GM21576 (cell line): ENCODE measurements at regions not wholly inside any gene's neighbourhood (a gene's known extent, or its start where the extent isn't known, plus 50 kb on each side); places are given as distances from the start of the nearest gene placed in this dataset.

ENCODE experiments used
- ATAC-seq: cut with Tn5 transposase; IDR thresholded peaks from one replicate; pipeline ENCODE4 v1.9.1; 2021; ENCODE audit warnings: mild to moderate bottlenecking, moderate library complexity; ENCODE audit not compliant: unreplicated experiment

DNA sequence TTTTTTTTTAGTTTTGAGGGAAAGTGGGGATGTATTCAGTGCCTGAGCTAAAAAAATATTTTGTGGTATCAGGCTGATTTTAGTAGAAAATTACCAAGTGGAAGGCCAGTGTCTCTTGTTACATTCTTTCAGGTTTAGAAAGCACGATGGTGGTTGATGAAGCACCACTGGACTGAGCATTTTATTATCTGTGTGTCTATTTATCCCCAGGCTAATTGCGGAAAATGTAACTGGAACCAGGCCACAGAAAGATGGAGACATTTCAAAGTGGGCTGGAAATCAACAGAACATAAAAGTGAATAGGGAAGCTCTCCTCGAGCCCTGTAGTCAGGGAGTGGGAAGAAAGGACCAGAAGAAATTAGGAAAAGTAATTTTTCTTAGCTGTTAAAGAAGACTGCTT is 261.0 kb downstream of the STK31 start:
- ATAC-seq, result no peak

DNA sequence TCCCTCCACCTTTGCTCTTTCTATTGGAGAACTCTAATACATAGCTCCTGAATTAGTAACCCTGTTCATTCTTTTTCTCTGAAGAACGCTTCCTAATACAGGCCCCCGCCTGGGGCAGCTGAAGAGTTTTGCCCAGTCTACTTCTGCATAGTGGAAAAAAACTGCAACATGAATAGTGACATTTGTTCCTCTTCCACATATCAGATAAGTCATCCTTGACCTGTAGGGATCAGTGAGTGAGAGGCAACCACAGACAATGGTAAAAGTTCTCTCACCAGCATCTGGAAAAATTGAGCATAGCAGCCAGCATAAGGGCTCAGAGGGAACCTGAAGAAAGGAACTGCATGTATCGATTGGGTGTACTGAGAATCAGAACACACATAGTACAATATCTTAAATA is 262.0 kb downstream of the STK31 start:
- ATAC-seq, result no peak

GRCh38 chr7:23973264-23973663 is 263.2 kb downstream of the STK31 start:
- no peak for ATAC-seq

- ATAC-seq, result no peak
These were observed 270.1 kb downstream of the STK31 start for GRCh38 chr7:23980081-23980480.

DNA sequence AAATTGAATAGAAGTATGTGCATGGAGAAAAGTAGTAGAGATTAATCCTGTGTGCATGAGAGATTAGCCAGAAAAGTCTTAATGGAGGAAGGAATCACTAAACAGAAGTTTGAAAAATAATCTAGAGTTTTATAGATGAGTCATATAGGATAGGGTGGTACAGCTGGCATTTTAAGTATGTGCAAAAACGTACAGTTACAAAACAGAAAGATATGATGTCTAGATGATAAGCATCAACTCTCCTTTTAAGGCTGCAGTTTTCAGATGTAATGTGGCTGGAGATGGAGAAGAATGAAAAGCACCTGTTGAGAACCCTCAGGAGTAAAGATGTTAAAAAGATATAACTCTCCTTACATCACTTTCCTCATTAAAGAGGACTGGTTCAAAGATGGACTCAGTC is 271.3 kb downstream of the STK31 start:
- no peak for ATAC-seq

- ATAC-seq, result no peak
These were observed 271.7 kb downstream of the STK31 start for GRCh38 chr7:23981758-23982157.

DNA sequence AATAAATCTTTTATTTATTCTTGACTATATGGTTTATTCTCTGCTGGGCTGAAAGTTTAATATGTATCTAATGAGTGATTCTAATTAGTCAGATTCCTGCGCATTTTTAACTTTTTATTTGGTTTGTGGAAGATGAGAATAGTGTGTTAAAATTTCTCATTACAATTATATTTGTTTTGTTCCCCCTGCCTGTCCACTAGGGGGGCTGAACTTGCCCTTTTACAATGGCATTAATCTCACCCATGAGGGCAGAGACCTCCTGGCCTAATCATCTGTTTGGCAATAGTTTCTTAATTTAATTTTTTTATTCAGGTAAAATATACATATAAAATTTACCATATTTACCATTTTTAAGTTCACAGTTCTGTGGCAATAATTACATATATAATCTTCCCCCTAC is 278.5 kb upstream of the NPY start:
- no peak for ATAC-seq

DNA sequence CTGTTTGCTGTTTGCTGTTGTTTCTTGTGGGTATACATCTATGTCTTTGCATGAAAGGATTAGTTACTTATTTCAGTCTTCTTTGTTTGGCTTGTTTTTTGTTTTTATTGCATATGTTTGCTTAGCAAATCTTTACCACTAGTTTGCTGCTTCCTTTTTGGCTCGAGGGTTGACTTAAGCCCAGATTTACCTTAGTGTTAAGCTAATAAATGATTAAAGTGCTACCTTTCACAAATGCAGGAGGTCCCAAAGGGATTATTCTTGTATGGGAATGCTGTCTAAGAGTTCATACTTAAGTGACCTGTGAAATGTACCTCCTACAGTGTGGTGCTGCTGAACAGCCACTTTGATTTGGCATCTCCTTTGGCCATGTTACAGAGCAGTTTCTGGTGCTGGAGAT is 273.5 kb upstream of the NPY start:
- no peak for ATAC-seq

DNA sequence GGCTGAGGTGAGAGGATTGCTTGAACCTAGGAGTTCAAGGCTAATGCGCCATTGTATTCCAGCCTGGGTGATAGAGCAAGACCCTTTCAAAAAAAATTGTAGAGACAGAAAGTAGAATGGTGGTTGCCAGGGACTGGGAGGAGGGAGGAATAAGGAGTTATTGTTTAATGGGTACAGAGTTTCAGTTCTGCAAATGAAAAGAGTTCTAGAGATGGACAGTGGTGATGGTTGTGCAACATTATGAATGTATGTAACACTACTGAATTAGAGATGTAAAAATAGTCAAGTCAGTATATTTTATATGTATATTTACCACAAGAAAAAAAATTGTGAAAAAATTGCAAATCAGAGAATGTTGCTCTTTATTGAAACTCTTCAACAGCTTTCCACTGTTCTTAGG is 266.5 kb upstream of the NPY start:
- ATAC-seq, result no peak

DNA sequence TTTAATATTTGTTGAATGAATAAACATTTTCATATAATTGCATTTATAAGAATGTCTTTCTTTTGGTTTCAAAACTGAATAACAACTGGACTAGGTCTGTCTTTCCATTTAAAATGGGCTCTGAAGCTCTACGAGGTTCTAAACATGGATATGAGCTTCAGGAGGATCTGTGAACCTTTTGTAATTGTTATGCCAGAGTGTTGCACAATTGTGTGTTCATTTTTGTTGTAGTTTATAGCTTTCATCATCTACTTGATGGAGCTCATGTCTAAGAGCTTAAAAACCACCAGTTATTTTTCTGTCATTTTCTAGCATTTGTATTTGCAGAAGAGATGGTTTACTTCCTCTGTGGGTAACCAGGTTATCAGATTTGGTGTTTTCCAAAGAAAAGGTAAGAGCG is 265.7 kb upstream of the NPY start:
- no peak for ATAC-seq

DNA sequence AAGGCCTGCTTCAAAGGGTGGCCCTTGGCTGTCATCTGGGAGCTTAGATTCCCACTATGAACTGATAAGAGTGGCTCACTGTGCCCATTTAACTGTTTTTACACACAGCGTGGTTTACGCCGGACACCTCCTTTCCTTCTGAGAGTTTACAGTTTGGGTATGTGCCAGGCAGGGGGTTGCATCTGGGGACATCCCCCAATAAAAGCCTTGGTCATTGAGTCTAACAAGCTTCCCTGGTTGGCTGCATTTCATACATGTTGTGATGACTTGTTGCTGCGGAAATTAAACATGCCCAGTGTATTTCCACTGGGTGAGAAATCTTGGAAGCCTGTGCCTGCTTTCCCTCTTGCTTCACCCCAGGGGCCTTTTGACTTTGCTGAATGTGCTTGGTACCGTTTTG is 264.1 kb upstream of the NPY start:
- no peak for ATAC-seq

- ATAC-seq, result no peak
These were observed 259.5 kb upstream of the NPY start for GRCh38 chr7:24024276-24025068.

DNA sequence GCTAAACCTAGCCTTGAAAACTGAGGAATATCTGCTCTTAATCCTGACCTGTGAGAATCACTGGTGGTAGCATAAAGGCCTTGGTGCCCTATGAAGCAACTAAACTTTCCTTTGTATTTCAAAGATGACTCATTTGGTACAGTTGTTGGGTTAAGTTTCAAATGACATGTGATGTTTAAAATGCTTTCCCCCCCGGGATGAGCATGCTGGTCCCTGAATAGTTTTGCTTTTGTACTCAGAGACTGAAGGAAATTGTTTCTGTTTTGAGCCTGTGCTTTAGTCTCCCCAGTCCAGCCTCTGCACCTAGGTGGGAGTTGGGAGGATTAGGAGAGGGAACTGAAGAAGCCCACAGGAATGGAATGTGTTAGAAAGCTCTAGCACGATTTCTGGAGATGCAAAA is 258.9 kb upstream of the NPY start:
- no peak for ATAC-seq

- ATAC-seq, result no peak
These were observed 258.2 kb upstream of the NPY start for GRCh38 chr7:24025765-24026164.

- ATAC-seq, result no peak
These were observed 257.6 kb upstream of the NPY start for GRCh38 chr7:24026351-24026750.

DNA sequence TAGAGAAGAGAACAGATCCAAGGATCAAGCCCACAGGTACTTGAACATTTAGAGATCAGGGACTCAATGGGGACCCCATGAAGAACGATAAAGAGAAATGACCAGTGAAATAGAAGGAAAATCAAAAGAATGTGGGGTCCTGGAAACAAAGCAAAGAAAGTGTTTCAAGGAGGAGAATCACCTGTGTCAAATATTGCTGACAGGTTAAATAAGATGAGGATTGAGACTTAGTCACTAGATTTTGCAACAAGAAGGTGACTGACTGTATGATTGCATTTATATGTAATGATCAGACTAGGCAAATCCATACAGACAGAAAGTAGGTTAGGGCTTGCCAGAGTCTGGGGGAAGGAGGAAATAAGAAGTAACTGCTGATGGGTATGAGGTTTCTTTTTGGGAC is 254.9 kb upstream of the NPY start:
- no peak for ATAC-seq

DNA sequence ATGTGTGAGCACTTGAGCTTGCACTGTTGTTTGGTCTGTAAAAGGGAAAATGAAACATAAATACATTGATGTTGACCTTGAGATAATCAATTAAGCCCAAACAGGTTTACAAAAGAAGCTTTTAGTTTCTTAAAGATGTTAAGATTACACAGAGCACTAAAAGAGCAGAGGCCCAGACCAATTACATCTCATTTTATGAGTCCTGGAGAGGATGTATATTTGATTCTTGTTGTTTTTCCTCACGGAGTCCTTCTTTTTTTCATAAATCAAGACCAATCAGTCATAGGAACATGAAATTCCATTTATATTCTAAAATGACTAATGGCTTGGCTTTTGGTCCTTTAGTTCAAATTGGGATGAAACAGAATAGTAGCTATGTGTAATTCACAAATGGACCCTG is 249.7 kb upstream of the NPY start:
- no peak for ATAC-seq

DNA sequence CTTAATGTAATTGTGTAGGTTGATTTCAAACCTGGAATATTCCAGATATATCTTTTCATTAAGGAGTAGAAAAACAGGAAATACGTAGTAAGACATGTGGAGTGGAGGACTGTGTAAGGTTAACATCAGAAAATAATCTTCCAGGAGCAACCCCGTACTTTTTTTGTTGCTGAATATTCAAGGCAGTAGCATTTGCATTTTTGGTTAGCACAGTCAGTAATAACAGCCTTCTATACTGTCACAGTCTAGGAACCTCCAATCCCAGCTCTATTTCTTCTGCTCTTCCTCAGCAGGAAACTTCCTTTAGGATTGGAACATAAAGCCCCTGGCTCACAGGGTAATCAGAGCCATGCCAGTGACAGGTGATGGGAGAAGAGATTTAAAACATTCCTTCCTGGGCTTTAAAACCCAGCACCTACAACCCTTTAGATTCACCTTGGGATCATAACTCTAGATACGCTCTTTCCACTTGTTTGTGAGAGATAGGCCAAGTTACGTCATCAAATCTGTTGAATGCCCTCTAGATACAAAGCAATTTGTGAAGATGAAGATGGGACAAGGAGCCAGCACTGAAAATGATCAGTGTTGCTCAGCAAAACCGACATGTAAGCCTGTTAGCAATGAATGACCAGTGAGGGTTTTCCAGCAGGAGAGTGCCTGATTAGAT is 248.5 kb upstream of the NPY start:
- no peak for ATAC-seq

DNA sequence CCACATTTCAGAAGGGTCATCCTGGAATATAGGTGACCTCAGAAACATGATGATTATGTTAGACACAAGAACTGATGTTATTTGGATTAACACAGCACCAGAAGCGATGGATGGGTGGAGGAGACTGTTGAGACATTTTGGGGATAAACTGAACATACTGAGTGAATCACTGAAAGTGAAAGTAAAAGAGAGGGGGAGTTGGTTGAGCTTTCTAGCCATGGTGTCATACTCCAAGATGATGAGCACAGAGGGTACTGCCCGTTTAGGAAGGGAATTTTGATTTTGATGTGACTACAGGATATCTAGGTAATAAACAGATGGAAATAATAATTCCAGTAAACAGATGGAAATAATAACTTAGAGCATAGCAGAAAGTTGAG is 248.0 kb upstream of the NPY start:
- no peak for ATAC-seq

- ATAC-seq, result no peak
These were observed 245.0 kb upstream of the NPY start for GRCh38 chr7:24038993-24039392.

DNA sequence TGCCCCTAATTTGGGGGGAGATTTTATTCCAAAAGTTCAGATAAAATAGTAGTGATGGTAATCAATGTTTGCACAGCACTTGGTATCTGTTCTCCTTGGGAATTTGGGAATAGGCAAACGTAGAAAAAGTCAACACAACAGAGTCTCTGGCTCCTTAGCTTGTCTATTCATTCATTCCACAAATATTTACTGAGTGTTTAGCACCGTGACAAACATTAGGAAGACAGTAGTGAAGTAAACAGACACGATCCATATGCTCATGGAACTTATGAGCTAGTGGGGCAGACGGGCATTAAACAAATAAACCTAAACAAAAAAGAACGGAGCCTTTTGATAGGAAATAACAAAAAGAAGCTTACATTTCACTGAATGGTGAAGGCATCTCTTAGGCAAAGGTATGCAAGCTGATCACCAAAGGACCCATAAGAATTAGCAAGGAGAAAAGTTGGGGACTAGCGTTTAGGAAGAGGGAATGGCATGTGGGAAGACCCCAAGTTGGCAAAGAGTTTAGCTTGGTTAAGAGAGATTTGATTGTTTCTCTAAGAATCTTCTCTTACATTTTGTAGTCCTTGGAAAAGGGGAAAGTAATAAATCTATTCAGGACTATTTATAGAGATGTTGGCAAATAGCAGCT is 243.9 kb upstream of the NPY start:
- ATAC-seq, result no peak

DNA sequence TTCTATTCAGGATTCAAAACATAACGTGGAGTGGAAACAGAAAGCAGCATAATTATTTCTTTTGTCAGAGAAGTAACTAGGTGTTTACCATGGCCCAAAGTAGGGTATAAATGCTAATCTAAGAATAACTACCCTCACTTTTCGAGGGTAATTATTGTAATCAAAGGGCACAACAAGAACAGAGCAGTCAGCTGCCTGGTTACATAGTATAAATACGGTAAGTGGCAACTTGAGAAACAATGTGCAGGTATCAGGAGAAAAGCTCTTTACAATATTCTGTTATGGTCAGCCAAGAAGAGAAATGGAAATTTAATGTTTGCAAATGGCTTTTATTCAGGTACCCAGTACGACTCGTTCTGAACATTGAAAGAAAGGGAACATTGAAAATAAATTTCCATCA is 242.0 kb upstream of the NPY start:
- ATAC-seq, result no peak
